Keratinocyte (primary cell): ENCODE measurements at regions not wholly inside any gene's neighbourhood (a gene's known extent, or its start where the extent isn't known, plus 50 kb on each side); places are given as distances from the start of the nearest gene placed in this dataset.

Experiments
- EZH2 ChIP-seq: IDR thresholded peaks from one replicate; pipeline ENCODE4 v1.6.1; 2012; ENCODE audit warnings: inconsistent platforms, mild to moderate bottlenecking, low read length, moderate library complexity
- TF ChIP-seq, protein P1 (sequence below), 3 experiments: IDR thresholded peaks in 1 of 3; conservative IDR thresholded peaks in 1 of 3; optimal IDR thresholded peaks in 1 of 3; 2 replicates in 2 of 3; 3 replicates in 1 of 3; pipeline versions ENCODE3 to v1.5.1; 2011; ENCODE audit warnings: low read length in 3 of 3, mild to moderate bottlenecking in 3 of 3, moderate library complexity in 2 of 3, control low read depth in 1 of 3, inconsistent platforms in 1 of 3; ENCODE audit not compliant: insufficient read depth in 2 of 3; ENCODE audit errors: extremely low read depth in 1 of 3

DNA sequence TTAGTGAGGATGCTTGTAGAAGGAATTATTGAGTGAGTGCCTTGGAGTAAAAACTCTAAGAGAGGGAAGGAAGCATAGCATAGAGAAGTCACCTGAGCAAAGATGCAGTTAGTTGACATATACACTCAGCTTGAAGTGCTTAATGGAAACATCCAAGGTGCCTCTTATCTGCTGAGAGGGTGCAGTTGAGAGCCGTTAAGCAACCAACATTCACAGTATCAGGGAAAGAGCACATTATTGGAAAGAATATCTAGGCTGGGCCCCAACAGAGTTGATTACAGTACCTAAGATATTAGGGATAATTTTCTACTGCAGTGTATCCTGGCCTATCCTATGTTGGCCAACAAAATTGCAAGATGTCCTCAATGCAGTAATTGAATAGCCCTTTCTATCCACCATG lies 302.0 kb downstream of the ETV1 start:
- no peak for TF ChIP-seq EZH2
- TF ChIP-seq, protein P1, sequence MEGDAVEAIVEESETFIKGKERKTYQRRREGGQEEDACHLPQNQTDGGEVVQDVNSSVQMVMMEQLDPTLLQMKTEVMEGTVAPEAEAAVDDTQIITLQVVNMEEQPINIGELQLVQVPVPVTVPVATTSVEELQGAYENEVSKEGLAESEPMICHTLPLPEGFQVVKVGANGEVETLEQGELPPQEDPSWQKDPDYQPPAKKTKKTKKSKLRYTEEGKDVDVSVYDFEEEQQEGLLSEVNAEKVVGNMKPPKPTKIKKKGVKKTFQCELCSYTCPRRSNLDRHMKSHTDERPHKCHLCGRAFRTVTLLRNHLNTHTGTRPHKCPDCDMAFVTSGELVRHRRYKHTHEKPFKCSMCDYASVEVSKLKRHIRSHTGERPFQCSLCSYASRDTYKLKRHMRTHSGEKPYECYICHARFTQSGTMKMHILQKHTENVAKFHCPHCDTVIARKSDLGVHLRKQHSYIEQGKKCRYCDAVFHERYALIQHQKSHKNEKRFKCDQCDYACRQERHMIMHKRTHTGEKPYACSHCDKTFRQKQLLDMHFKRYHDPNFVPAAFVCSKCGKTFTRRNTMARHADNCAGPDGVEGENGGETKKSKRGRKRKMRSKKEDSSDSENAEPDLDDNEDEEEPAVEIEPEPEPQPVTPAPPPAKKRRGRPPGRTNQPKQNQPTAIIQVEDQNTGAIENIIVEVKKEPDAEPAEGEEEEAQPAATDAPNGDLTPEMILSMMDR (optimal IDR thresholded peaks at IDR 0.05 in 1 of 3, IDR thresholded peaks at IDR 0.05 in 1 of 3, conservative IDR thresholded peaks at IDR 0.05 in 1 of 3; ENCODE audit: extremely low read depth in 1 of 3, insufficient read depth in 2 of 3, low read length in 3 of 3), result no peak
